ENCODE measurements at regions not wholly inside any gene's neighbourhood (a gene's known extent, or its start where the extent isn't known, plus 50 kb on each side); places are given as distances from the start of the nearest gene placed in this dataset.

GRCh38 chr11:112762707-112763090, 198.5 kb upstream of the NCAM1 start:
- no peaks in the 10 kb centered on the region for H3K27me3 ChIP-seq
- H3K9me3 ChIP-seq: no peaks in the 10 kb centered on the region
- DNase-seq (ENCODE audit: low spot score): no peak
- H3K4me1 ChIP-seq: peaks cover 0 to 10% of the 10 kb centered on the region in 2 donors
- no peak overlapping the region for H3K27ac ChIP-seq
- no peaks in the 10 kb centered on the region for H3K36me3 ChIP-seq
- TF ChIP-seq CTCF (IDR thresholded peaks at IDR 0.05): no peak
- H3K4me3 ChIP-seq: no peak overlapping the region

- no peaks in the 10 kb centered on the region for H3K36me3 ChIP-seq
- TF ChIP-seq CTCF (IDR thresholded peaks at IDR 0.05): no peak
- no peaks in the 10 kb centered on the region for H3K9me3 ChIP-seq
- no peak overlapping the region for H3K4me3 ChIP-seq
- H3K27me3 ChIP-seq: no peaks in the 10 kb centered on the region
- no peak overlapping the region for H3K27ac ChIP-seq
- H3K4me1 ChIP-seq: no peaks in the 10 kb centered on the region
- no peak for DNase-seq (ENCODE audit: low spot score)
Measured at GRCh38 chr11:112765337-112765736, 195.9 kb upstream of the NCAM1 start.

- Histone ChIP-seq H3K4me3 (no peak overlapping the region), H3K36me3 (no peaks in the 10 kb centered on the region), H3K9me3 (no peaks in the 10 kb centered on the region), H3K4me1 (no peaks in the 10 kb centered on the region), H3K27ac (peak overlapping the region; percentile 56 to 72), H3K27me3 (no peaks in the 10 kb centered on the region)
- no peak for DNase-seq (ENCODE audit: low spot score)
- TF ChIP-seq CTCF (IDR thresholded peaks at IDR 0.05): no peak
Measured at GRCh38 chr11:112769170-112769569, 192.1 kb upstream of the NCAM1 start.

- H3K27ac ChIP-seq: peak overlapping the region; percentile 56 to 72
Measured at GRCh38 chr11:112769584-112769983, 191.6 kb upstream of the NCAM1 start.

GRCh38 chr11:112770033-112770432, 191.2 kb upstream of the NCAM1 start:
- peak overlapping the region; percentile 56 to 72 for H3K27ac ChIP-seq
- DNase-seq (ENCODE audit: low spot score): no peak
- no peaks in the 10 kb centered on the region for H3K9me3 ChIP-seq
- no peaks in the 10 kb centered on the region for H3K4me1 ChIP-seq
- H3K4me3 ChIP-seq: no peak overlapping the region
- no peaks in the 10 kb centered on the region for H3K27me3 ChIP-seq
- no peak for TF ChIP-seq CTCF (IDR thresholded peaks at IDR 0.05)
- H3K36me3 ChIP-seq: no peaks in the 10 kb centered on the region

More at GRCh38 chr11:112769584-112769983, 191.6 kb upstream of the NCAM1 start:
- Histone ChIP-seq H3K36me3 (no peaks in the 10 kb centered on the region), H3K27me3 (no peaks in the 10 kb centered on the region), H3K9me3 (no peaks in the 10 kb centered on the region), H3K4me1 (no peaks in the 10 kb centered on the region), H3K4me3 (no peak overlapping the region)
- no peak for TF ChIP-seq CTCF (IDR thresholded peaks at IDR 0.05)
- no peak for DNase-seq (ENCODE audit: low spot score)

- TF ChIP-seq CTCF (IDR thresholded peaks at IDR 0.05): no peak
- H3K9me3 ChIP-seq: no peaks in the 10 kb centered on the region
- DNase-seq (ENCODE audit: low spot score): no peak
- H3K27ac ChIP-seq: peak overlapping the region; percentile 56 to 72
- H3K27me3 ChIP-seq: no peaks in the 10 kb centered on the region
- H3K4me1 ChIP-seq: no peaks in the 10 kb centered on the region
- H3K4me3 ChIP-seq: no peak overlapping the region
- no peaks in the 10 kb centered on the region for H3K36me3 ChIP-seq
Measured at GRCh38 chr11:112770487-112770886, 190.7 kb upstream of the NCAM1 start.
